HK-2 (cell line): ENCODE measurements at regions not wholly inside any gene's neighbourhood (a gene's known extent, or its start where the extent isn't known, plus 50 kb on each side); places are given as distances from the start of the nearest gene placed in this dataset.
A peak's percentile ranks its signal among the peaks of the same experiment; 100 is the strongest.

Experiments
- DNase-seq: peaks from one replicate; pipeline ENCODE4 v3.0.0-alpha.2; 2018; ENCODE audit not compliant: unreplicated experiment

GRCh38 chr2:18379870-18380269 is 180.6 kb downstream of the RDH14 start:
- no peak for DNase-seq

DNA sequence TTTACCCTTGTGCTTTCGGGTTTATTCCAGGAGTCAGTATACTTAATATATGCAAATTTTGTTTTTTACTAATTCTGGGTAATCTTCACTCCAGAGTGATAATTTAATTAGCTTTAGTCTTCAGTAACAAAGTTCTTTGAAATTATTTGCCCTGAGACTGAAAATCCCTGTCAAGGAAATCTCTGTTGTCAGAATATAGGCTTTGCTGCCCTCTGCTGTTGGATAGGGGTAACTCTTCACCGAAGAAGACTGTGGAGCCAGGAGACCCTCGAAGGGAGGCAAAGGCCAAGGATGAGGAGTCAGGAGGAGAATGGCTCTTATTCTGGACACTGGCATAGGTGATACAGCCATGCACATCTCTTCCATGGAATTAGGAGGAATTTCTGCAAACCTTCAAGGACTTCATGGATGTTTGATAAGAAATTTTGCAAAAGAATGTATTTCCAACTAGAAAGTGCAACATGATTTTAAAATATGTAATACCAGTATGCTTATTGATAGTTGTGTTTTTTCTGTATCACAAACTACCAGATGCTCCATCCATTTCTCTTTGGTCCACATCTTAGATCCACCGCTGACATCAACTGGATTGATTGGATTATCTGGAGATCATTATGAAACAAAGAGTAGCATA is 182.3 kb downstream of the RDH14 start:
- DNase-seq = peak; percentile 24

GRCh38 chr2:18376936-18377335 is 183.5 kb downstream of the RDH14 start:
- DNase-seq = no peak

- no peak for DNase-seq
Observed at GRCh38 chr2:18373664-18374063, 186.8 kb downstream of the RDH14 start.

DNA sequence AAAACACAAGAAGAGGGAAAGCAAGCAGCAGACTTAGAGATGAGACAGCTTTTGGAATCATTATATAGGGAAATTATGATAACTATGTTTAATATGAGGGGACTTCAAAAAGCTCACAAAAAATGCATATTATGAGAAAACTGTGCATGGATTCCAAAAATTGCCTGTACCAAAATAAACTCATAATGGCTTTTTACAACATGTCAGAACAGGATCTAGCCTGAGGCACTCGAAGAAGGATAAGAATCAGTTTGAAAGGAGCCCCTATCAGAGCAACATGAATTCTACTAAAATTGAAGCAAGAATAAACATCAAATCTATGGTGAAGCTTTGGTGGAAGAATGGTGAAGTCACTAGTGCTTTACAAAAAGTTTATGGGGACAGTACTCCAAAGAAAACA is 187.4 kb downstream of the RDH14 start:
- DNase-seq = no peak

GRCh38 chr2:18372641-18373040 is 187.8 kb downstream of the RDH14 start:
- no peak for DNase-seq

GRCh38 chr2:18369760-18370159 is 190.7 kb downstream of the RDH14 start:
- DNase-seq = no peak

- DNase-seq = no peak
Observed at GRCh38 chr2:18368008-18368407, 192.4 kb downstream of the RDH14 start.

DNA sequence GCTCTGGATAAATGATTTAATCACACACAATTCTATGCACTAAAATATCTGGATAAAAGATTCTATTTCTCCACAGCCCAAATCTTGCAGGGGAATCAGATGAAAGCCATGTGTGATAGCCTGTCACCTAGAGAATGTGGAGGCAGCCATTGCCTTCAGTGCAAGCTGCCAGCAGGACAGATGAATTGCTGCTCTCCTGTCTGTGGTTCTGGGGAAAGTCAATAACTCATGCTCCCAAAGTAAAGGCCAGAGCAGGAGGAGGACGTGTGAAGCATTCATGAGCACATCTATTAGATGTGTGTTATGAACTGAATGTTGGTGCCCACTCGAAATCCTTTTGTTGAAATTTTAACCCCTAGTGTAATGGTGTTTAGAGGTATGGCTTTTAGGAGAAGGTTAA is 195.1 kb downstream of the RDH14 start:
- no peak for DNase-seq

GRCh38 chr2:18363348-18363747 is 197.1 kb downstream of the RDH14 start:
- DNase-seq = no peak

GRCh38 chr2:18362696-18363095 is 197.8 kb downstream of the RDH14 start:
- no peak for DNase-seq

DNA sequence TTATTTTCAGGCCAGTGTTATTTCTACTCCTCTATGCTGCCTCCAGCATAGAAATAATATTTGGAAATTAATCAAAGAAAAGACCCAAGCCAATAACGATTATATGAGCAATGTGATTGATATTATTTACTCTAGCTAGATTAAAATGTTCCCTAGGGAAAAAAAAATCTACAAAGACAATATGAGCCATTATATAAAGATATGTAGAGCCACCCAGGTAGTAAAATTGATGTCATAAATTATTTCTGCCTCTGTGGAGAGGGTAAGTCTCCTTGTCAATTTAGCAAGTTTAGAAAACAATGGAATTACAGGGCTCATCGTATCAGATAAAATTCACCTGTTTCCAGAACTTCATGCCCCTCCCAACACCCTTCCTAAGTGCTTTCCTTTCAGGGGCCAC is 202.9 kb downstream of the RDH14 start:
- no peak for DNase-seq

DNA sequence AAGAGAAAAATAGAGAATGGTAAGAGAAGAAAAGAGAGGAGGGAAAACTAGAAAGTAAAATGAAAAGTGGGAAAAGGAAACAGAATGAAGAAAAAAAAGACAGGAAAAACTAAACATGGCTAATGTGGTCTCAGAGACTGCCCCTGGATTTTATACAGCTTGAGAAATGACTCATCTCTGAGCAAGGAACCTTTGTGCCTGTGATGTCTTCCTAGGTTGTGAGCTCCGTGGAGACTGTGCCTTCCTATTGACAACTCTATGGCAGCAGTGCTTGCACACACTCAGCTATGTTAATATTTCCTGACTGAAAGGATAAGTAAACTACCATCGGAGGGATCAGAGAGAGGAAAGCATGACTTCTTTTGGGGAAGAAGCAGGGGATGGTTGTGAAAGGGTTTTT is 203.8 kb downstream of the RDH14 start:
- DNase-seq = no peak

DNA sequence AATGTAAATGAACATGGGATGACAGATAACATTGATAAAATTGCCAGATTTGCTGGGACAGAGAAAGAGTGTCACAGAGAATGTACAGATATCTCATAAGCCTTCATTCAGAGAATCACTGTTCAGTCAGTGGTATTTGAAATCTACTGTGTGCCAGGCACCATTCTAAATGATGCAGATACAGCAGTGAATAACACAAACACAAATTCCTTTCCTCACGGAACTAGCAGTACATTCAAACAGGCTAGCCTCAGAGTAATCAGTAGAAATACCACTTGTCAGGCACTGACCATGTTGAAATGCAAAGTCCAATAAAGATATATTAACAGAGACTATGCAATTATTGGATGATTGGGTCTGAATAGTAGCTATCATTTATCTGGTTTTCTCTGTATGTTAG is 211.0 kb downstream of the RDH14 start:
- no peak for DNase-seq

DNA sequence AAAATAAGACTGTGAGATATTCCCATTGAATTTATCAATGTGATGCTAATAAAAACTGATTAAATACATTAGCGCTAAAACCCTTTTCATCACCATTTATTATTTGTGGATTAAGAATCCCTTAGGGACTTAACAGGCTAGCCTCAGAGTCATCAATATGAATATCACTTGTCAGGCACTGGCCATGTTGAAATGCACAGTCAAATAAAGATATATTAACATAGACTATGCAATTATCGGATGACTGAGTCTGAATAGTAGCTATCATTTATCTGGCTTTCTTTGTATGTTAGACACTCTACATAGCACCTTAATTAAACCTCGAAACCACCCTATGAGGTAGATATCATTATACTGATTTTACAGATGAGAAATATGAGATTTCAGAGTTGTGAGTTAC is 213.6 kb downstream of the RDH14 start:
- no peak for DNase-seq

DNA sequence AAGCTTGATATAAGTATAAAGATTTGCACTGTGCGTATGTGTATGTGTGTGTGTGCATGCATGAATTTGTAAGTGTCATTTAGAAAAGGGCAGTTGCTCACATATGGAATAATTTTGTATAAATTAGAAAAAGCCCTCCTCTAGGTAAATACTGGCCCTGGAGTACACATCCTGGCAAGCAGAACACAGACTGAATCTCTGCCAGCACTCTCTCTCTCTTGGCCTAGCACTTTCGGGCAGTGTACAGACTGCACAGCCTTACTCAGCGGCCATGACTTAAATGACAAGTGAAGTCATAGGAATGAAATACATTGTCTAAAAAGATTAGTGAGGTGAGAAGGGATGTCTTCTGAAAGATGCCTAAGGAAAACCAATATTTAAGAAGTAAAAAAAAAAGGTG is 214.1 kb downstream of the RDH14 start:
- DNase-seq = no peak

GRCh38 chr2:18345848-18346247 is 214.6 kb downstream of the RDH14 start:
- DNase-seq = peak; percentile 55

DNA sequence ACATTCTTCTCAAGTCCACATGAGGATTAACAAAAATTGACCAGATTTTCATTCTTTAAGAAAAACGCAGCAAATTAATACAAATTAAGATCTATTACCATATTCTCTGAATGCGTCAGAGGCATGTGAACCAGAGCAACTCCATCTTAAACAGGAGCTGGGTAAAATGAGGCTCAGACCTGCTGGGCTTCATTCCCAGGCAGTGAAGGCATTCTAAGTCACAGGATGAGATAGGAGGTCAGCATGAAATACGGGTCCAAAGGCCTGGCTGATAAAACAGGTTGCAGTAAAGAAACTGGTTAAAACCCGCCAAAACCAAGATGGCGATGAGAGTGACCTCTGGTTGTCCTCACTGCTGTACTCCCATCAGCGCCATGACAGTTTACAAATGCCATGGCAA is 217.6 kb downstream of the RDH14 start:
- no peak for DNase-seq

GRCh38 chr2:18339326-18339725 is 221.1 kb downstream of the RDH14 start:
- DNase-seq = no peak

DNA sequence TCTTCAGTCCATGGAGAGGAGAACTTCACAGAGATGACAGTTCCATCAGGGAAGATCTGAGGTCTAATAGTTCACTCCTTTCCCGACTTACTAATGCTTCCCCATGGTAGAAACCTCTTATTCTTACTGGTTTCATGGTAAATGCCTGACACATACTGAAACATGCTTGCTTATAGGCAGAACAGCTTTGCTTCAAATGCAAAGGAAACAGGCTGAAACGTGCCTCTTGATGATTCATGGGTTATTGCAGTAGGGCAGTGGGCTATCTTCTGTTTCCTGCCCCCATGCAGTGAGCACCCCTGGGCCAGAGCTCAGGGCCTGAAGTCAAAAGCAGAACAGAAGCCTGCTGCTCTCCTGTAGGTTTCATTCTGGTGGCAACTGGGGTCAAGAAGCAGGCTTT is 223.5 kb downstream of the RDH14 start:
- DNase-seq = no peak

GRCh38 chr2:18332477-18332876 is 228.0 kb downstream of the RDH14 start:
- DNase-seq = no peak

DNA sequence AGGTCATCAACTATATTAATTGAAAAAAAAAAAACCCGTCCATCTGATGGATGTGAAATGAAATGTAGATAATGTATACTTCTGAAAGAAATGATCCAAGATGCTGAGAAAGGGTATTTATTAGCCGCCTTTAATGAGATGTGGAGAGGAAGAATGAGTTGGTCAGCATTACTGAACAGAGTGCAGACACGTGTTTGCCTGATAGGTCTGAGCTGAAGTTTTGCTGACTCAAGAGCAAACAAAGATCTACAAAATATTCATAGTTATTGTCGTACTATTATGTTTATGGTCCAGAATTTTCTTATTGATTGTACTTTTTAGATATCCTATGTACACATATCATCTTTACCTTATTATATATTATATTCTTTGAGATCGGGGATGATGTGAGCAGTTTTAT is 235.3 kb downstream of the RDH14 start:
- no peak for DNase-seq

DNA sequence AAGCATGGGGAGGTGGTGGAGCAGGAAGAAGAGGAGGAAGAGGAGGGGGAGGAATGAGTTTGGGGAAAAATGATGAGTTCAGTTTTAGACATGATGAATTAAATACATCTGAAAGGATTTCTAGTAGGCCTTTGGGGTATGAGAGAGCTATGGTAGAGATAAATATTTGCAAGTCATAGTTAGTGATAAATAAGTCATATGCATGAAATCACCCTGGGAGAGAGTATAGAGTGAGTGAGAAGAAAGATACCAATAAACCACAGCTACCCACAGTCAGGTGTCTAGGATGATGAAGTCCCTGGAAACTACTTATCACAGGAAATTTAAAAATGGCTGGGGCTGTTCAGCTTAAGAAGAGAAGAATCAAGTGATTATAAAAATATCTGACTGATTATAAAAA is 240.5 kb downstream of the RDH14 start:
- no peak for DNase-seq

DNA sequence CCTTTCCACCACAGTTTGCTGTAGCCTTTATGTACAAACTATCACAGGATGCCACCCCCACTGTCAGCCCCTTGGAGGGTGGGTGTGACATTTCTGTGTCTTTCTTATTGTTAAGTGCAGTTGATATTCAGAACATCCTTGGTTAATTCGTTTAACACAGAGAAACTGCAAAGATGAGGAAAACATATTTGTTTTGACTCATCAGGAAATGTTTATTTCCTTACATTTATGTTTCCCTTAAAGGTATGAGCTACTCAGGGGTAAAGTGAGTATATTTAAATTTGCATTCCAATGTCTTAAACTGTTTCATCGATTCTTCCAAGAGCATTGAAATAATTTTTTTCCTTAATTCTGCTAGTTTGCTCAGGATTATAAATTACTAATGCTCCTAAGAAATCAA is 243.4 kb downstream of the RDH14 start:
- DNase-seq = no peak

- DNase-seq = no peak
Observed at GRCh38 chr2:18312818-18313217, 247.6 kb downstream of the RDH14 start.
